ENCODE measurements at regions not wholly inside any gene's neighbourhood (a gene's known extent, or its start where the extent isn't known, plus 50 kb on each side); places are given as distances from the start of the nearest gene placed in this dataset.

DNA sequence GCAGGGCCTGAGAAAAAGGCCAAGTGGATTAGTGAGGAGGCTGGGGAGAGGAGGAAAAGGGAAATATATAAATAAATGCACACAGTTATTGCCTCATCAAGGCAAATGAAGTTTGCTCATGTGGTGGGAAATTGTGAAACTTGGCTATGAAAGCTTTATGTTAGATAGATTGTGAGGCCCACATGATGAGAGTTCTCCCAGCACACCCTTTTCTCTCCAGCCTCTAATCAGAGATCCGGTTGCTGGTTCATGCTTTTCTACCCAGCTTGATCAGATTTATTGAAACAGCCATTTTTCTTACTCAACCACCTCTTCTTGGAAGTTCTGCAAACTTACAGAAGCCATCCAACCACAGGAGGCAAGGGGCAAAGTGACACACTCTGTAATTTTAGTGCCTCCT lies 125.8 kb upstream of the KLF4 start:
- ATAC-seq (ENCODE audit: insufficient read depth, low FRiP score): no peak
- Histone ChIP-seq H3K27me3 (ENCODE audit: control insufficient read depth in 3 of 3, insufficient read depth in 3 of 3, low read length in 2 of 3) (no peaks in the 10 kb centered on the region), H3K9me3 (ENCODE audit: control insufficient read depth in 4 of 4, insufficient read depth in 3 of 4, low read length in 3 of 4) (peaks cover 0 to 2% (median 0%) of the 10 kb centered on the region in 4 donors)

DNA sequence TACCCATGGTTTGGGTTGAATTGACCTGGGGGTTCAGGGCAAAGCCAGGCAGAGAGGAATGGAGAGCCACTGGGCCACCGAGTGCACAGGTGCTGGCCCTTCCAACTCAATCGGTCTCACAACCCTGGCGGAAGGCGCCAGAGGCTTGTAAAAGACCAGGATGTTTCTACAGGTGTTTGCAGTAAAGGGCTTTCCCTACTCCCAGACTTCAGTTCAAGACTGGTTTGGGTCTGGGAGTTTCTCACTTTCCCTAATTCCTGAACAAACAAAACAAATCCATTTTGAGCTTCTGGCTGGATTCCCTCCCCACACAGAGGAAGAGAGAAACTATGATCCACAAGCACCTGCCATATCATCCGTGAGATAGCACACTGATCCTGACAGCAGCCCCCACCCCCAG lies 125.2 kb upstream of the KLF4 start:
- 84 to 91% methylated on average over 5 of the region's 5 CpGs for WGBS, 2 donors

More for the DNA sequence above, 125.8 kb upstream of the KLF4 start:
- no peaks in the 10 kb centered on the region for H3K36me3 ChIP-seq (ENCODE audit: control insufficient read depth in 4 of 4, insufficient read depth in 4 of 4, low read length in 4 of 4)
- H3K4me1 ChIP-seq (ENCODE audit: control insufficient read depth in 5 of 5, insufficient read depth in 5 of 5, low read length in 5 of 5): peaks cover 0 to 4% (median 3%) of the 10 kb centered on the region in 5 donors
- no peak overlapping the region for H3K4me3 ChIP-seq
- no peak overlapping the region for H3K9ac ChIP-seq (ENCODE audit: insufficient read depth in 1 of 2, low read length in 2 of 2)
- 29 to 73% methylated on average over 1 of the region's 1 CpG for WGBS, 2 donors
- TF ChIP-seq CTCF (IDR thresholded peaks at IDR 0.05; ENCODE audit: control extremely low read depth, extremely low read depth): no peak
- peak in 2 of 3 donors; percentile 72 to 88 for DNase-seq
- H3K27ac ChIP-seq (ENCODE audit: low read depth in 1 of 2, low read length in 1 of 2): no peak overlapping the region

GRCh38 chr9:107613321-107613720 lies 123.8 kb upstream of the KLF4 start:
- Histone ChIP-seq H3K27me3 (ENCODE audit: control insufficient read depth in 3 of 3, insufficient read depth in 3 of 3, low read length in 2 of 3) (no peaks in the 10 kb centered on the region), H3K4me3 (no peak overlapping the region), H3K9ac (ENCODE audit: insufficient read depth in 1 of 2, low read length in 2 of 2) (no peak overlapping the region), H3K36me3 (ENCODE audit: control insufficient read depth in 4 of 4, insufficient read depth in 4 of 4, low read length in 4 of 4) (no peaks in the 10 kb centered on the region), H3K4me1 (ENCODE audit: control insufficient read depth in 5 of 5, insufficient read depth in 5 of 5, low read length in 5 of 5) (peaks cover 0 to 4% (median 0%) of the 10 kb centered on the region in 5 donors), H3K9me3 (ENCODE audit: control insufficient read depth in 4 of 4, insufficient read depth in 3 of 4, low read length in 3 of 4) (peaks cover 0 to 2% (median 0%) of the 10 kb centered on the region in 4 donors), H3K27ac (ENCODE audit: low read depth in 1 of 2, low read length in 1 of 2) (no peak overlapping the region)
- no peak for TF ChIP-seq CTCF (IDR thresholded peaks at IDR 0.05; ENCODE audit: control extremely low read depth, extremely low read depth)
- WGBS, 2 donors: 29 to 76% methylated on average over 1 of the region's 1 CpG
- no peak for ATAC-seq (ENCODE audit: insufficient read depth, low FRiP score)
- DNase-seq: no peak

More for the DNA sequence above, 125.2 kb upstream of the KLF4 start:
- H3K27me3 ChIP-seq (ENCODE audit: control insufficient read depth in 3 of 3, insufficient read depth in 3 of 3, low read length in 2 of 3): no peaks in the 10 kb centered on the region
- no peak for DNase-seq
- H3K9me3 ChIP-seq (ENCODE audit: control insufficient read depth in 4 of 4, insufficient read depth in 3 of 4, low read length in 3 of 4): peaks cover 0 to 2% (median 0%) of the 10 kb centered on the region in 4 donors
- peaks cover 0 to 4% (median 2%) of the 10 kb centered on the region in 5 donors for H3K4me1 ChIP-seq (ENCODE audit: control insufficient read depth in 5 of 5, insufficient read depth in 5 of 5, low read length in 5 of 5)
- H3K36me3 ChIP-seq (ENCODE audit: control insufficient read depth in 4 of 4, insufficient read depth in 4 of 4, low read length in 4 of 4): no peaks in the 10 kb centered on the region
- no peak for ATAC-seq (ENCODE audit: insufficient read depth, low FRiP score)
- H3K9ac ChIP-seq (ENCODE audit: insufficient read depth in 1 of 2, low read length in 2 of 2): no peak overlapping the region
- no peak overlapping the region for H3K27ac ChIP-seq (ENCODE audit: low read depth in 1 of 2, low read length in 1 of 2)
- no peak overlapping the region for H3K4me3 ChIP-seq
- no peak for TF ChIP-seq CTCF (IDR thresholded peaks at IDR 0.05; ENCODE audit: control extremely low read depth, extremely low read depth)

GRCh38 chr9:107612136-107612535 lies 122.6 kb upstream of the KLF4 start:
- peak; percentile 87 for ATAC-seq (ENCODE audit: insufficient read depth, low FRiP score)
- no peak for TF ChIP-seq CTCF (IDR thresholded peaks at IDR 0.05; ENCODE audit: control extremely low read depth, extremely low read depth)

More at GRCh38 chr9:107612136-107612535, 122.6 kb upstream of the KLF4 start:
- no peak overlapping the region for H3K27ac ChIP-seq (ENCODE audit: low read depth in 1 of 2, low read length in 1 of 2)
- H3K27me3 ChIP-seq (ENCODE audit: control insufficient read depth in 3 of 3, insufficient read depth in 3 of 3, low read length in 2 of 3): no peaks in the 10 kb centered on the region
- peak in 2 of 3 donors; percentile 39 to 70 for DNase-seq
- no peaks in the 10 kb centered on the region for H3K36me3 ChIP-seq (ENCODE audit: control insufficient read depth in 4 of 4, insufficient read depth in 4 of 4, low read length in 4 of 4)
- WGBS, 2 donors: 21 to 59% methylated on average over 5 of the region's 5 CpGs
- peaks cover 0 to 2% (median 0%) of the 10 kb centered on the region in 4 donors for H3K9me3 ChIP-seq (ENCODE audit: control insufficient read depth in 4 of 4, insufficient read depth in 3 of 4, low read length in 3 of 4)
- peaks cover 0 to 4% (median 0%) of the 10 kb centered on the region in 5 donors for H3K4me1 ChIP-seq (ENCODE audit: control insufficient read depth in 5 of 5, insufficient read depth in 5 of 5, low read length in 5 of 5)
- no peak overlapping the region for H3K9ac ChIP-seq (ENCODE audit: insufficient read depth in 1 of 2, low read length in 2 of 2)
- H3K4me3 ChIP-seq: no peak overlapping the region
